SK-N-SH treated with all-trans-retinoic acid at 6 μM for 48 hours (cell line): ENCODE measurements at regions not wholly inside any gene's neighbourhood (a gene's known extent, or its start where the extent isn't known, plus 50 kb on each side); places are given as distances from the start of the nearest gene placed in this dataset.

ENCODE experiments used
- PPARA ChIP-seq: fragments of 250-450 bp; sonication (Bioruptor Pico); IDR thresholded peaks from 2 replicates; pipeline ENCODE4 v1.5.0; 2020; ENCODE audit warnings: mild to moderate bottlenecking, borderline replicate concordance
- RARB ChIP-seq: fragments of 250-450 bp; sonication (Bioruptor Pico); IDR thresholded peaks from 2 replicates; pipeline ENCODE4 v1.8.0; 2021; ENCODE audit warnings: mild to moderate bottlenecking, moderate library complexity
- ZC3H10 ChIP-seq: fragments of 250-450 bp; sonication (Bioruptor Pico); IDR thresholded peaks from 2 replicates; pipeline ENCODE4 v1.5.1; 2021; ENCODE audit warnings: mild to moderate bottlenecking, moderate library complexity
- ZFP3 ChIP-seq: fragments of 250-450 bp; sonication (Bioruptor Pico); IDR thresholded peaks from 2 replicates; pipeline ENCODE4 v1.5.0; 2020; ENCODE audit warnings: mild to moderate bottlenecking, moderate library complexity
- TF ChIP-seq, protein P1 (sequence below): fragments of 250-450 bp; sonication (Bioruptor Pico); IDR thresholded peaks from 2 replicates; pipeline ENCODE4 v1.5.1; 2020; ENCODE audit warnings: low read depth, mild to moderate bottlenecking, moderate library complexity

GRCh38 chr9:87336407-87336806, 161.3 kb upstream of the DAPK1 start:
- no peak for TF ChIP-seq ZC3H10
- TF ChIP-seq, protein P1, sequence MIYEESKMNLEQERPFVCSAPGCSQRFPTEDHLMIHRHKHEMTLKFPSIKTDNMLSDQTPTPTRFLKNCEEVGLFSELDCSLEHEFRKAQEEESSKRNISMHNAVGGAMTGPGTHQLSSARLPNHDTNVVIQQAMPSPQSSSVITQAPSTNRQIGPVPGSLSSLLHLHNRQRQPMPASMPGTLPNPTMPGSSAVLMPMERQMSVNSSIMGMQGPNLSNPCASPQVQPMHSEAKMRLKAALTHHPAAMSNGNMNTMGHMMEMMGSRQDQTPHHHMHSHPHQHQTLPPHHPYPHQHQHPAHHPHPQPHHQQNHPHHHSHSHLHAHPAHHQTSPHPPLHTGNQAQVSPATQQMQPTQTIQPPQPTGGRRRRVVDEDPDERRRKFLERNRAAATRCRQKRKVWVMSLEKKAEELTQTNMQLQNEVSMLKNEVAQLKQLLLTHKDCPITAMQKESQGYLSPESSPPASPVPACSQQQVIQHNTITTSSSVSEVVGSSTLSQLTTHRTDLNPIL (CRISPR knock-in tag), result no peak
- no peak for TF ChIP-seq RARB (CRISPR knock-in tag)
- no peak for TF ChIP-seq PPARA (CRISPR knock-in tag)
- no peak for TF ChIP-seq ZFP3 (CRISPR knock-in tag)
